SK-N-SH treated with all-trans-retinoic acid at 6 μM for 48 hours (cell line): ENCODE measurements at regions not wholly inside any gene's neighbourhood (a gene's known extent, or its start where the extent isn't known, plus 50 kb on each side); places are given as distances from the start of the nearest gene placed in this dataset.
A peak's percentile ranks its signal among the peaks of the same experiment; 100 is the strongest.

ENCODE experiments used
- ATAC-seq: fragments of 200-7000 bp; cut with Tn5 transposase; 3 replicates; pipeline ENCODE4 v1.9.1; 2020; ENCODE audit warnings: mild to moderate bottlenecking, moderate library complexity
- ARNTL ChIP-seq: fragments of 450-650 bp; formaldehyde crosslinking; IDR thresholded peaks from 2 replicates; pipeline ENCODE4 v1.5.0; 2020; ENCODE audit warnings: low read depth, mild to moderate bottlenecking, moderate library complexity, borderline replicate concordance
- BACH2 ChIP-seq: fragments of 250-450 bp; sonication (Bioruptor Pico); IDR thresholded peaks from 2 replicates; pipeline ENCODE4 v1.9.0; 2021; ENCODE audit warnings: mild to moderate bottlenecking, borderline replicate concordance
- CSDC2 ChIP-seq: fragments of 250-450 bp; sonication (Bioruptor Pico); IDR thresholded peaks from 2 replicates; pipeline ENCODE4 v1.5.0; 2020; ENCODE audit warnings: mild to moderate bottlenecking, moderate library complexity
- ESRRG ChIP-seq: fragments of 250-450 bp; sonication (Bioruptor Pico); IDR thresholded peaks from 2 replicates; pipeline ENCODE4 v1.6.1; 2021; ENCODE audit warnings: mild to moderate bottlenecking
- GLIS3 ChIP-seq: fragments of 250-450 bp; sonication (Bioruptor Pico); IDR thresholded peaks from 2 replicates; pipeline ENCODE4 v1.5.0; 2020; ENCODE audit warnings: mild to moderate bottlenecking, moderate library complexity
- ISL1 ChIP-seq: fragments of 250-450 bp; sonication (Bioruptor Pico); IDR thresholded peaks from 2 replicates; pipeline ENCODE4 v2.1.2; 2022; ENCODE audit warnings: mild to moderate bottlenecking, moderate library complexity
- OSR1 ChIP-seq: fragments of 250-450 bp; sonication (Bioruptor Pico); IDR thresholded peaks from 2 replicates; pipeline ENCODE4 v1.8.0; 2022; ENCODE audit warnings: moderate library complexity, mild to moderate bottlenecking, inconsistent platforms
- POU6F1 ChIP-seq: fragments of 250-450 bp; sonication (Bioruptor Pico); IDR thresholded peaks from 2 replicates; pipeline ENCODE4 v1.8.0; 2021; ENCODE audit warnings: low read depth, mild to moderate bottlenecking, moderate library complexity, borderline replicate concordance
- PPARA ChIP-seq: fragments of 250-450 bp; sonication (Bioruptor Pico); IDR thresholded peaks from 2 replicates; pipeline ENCODE4 v1.5.0; 2020; ENCODE audit warnings: mild to moderate bottlenecking, borderline replicate concordance
- SNAI2 ChIP-seq: fragments of 250-450 bp; sonication (Bioruptor Pico); IDR thresholded peaks from 2 replicates; pipeline ENCODE4 v1.5.0; 2020; ENCODE audit warnings: mild to moderate bottlenecking, moderate library complexity
- TCF4 ChIP-seq: fragments of 250-450 bp; sonication (Bioruptor Pico); IDR thresholded peaks from 2 replicates; pipeline ENCODE4 v1.8.0; 2021; ENCODE audit warnings: mild to moderate bottlenecking, moderate library complexity, borderline replicate concordance
- TOX ChIP-seq: fragments of 250-450 bp; sonication (Bioruptor Pico); IDR thresholded peaks from 2 replicates; pipeline ENCODE4 v1.8.0; 2021; ENCODE audit warnings: mild to moderate bottlenecking, moderate library complexity, borderline replicate concordance
- TSHZ2 ChIP-seq: fragments of 250-450 bp; sonication (Bioruptor Pico); IDR thresholded peaks from 2 replicates; pipeline ENCODE4 v1.5.0; 2020; ENCODE audit warnings: mild to moderate bottlenecking, moderate library complexity
- ZC3H10 ChIP-seq: fragments of 250-450 bp; sonication (Bioruptor Pico); IDR thresholded peaks from 2 replicates; pipeline ENCODE4 v1.5.1; 2021; ENCODE audit warnings: mild to moderate bottlenecking, moderate library complexity
- ZFP3 ChIP-seq: fragments of 250-450 bp; sonication (Bioruptor Pico); IDR thresholded peaks from 2 replicates; pipeline ENCODE4 v1.5.0; 2020; ENCODE audit warnings: mild to moderate bottlenecking, moderate library complexity
- ZNF565 ChIP-seq: fragments of 450-650 bp; formaldehyde crosslinking; conservative IDR thresholded peaks from 2 replicates; pipeline ENCODE4 v1.5.0; 2020; ENCODE audit warnings: low read depth, mild to moderate bottlenecking, moderate library complexity
- ZNF70 ChIP-seq: fragments of 450-650 bp; formaldehyde crosslinking; IDR thresholded peaks from 2 replicates; pipeline ENCODE4 v1.5.0; 2020; ENCODE audit warnings: mild to moderate bottlenecking, moderate library complexity
- ZNF8 ChIP-seq: fragments of 450-650 bp; formaldehyde crosslinking; IDR thresholded peaks from 2 replicates; pipeline ENCODE4 v1.5.0; 2020; ENCODE audit warnings: mild to moderate bottlenecking, moderate library complexity
- TF ChIP-seq, protein P1 (sequence below): fragments of 250-450 bp; sonication (Bioruptor Pico); IDR thresholded peaks from 2 replicates; pipeline ENCODE4 v1.5.1; 2021; ENCODE audit warnings: mild to moderate bottlenecking, moderate library complexity
- TF ChIP-seq, protein P2 (sequence below): fragments of 250-450 bp; sonication (Bioruptor Pico); IDR thresholded peaks from 2 replicates; pipeline ENCODE4 v1.5.1; 2020; ENCODE audit warnings: low read depth, mild to moderate bottlenecking, moderate library complexity

GRCh38 chr19:30152510-30153291 lies 210.7 kb downstream of the URI1 start:
- ATAC-seq: no peak
- TF ChIP-seq ZFP3 (CRISPR knock-in tag) (no peak), ESRRG (CRISPR knock-in tag) (no peak), SNAI2 (no peak), OSR1 (CRISPR knock-in tag) (no peak), TSHZ2 (CRISPR knock-in tag) (no peak), CSDC2 (no peak), ZNF565 (CRISPR knock-in tag) (no peak), ISL1 (CRISPR knock-in tag) (no peak)
- TF ChIP-seq, protein P1, sequence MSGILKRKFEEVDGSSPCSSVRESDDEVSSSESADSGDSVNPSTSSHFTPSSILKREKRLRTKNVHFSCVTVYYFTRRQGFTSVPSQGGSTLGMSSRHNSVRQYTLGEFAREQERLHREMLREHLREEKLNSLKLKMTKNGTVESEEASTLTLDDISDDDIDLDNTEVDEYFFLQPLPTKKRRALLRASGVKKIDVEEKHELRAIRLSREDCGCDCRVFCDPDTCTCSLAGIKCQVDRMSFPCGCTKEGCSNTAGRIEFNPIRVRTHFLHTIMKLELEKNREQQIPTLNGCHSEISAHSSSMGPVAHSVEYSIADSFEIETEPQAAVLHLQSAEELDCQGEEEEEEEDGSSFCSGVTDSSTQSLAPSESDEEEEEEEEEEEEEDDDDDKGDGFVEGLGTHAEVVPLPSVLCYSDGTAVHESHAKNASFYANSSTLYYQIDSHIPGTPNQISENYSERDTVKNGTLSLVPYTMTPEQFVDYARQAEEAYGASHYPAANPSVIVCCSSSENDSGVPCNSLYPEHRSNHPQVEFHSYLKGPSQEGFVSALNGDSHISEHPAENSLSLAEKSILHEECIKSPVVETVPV: no peak

DNA sequence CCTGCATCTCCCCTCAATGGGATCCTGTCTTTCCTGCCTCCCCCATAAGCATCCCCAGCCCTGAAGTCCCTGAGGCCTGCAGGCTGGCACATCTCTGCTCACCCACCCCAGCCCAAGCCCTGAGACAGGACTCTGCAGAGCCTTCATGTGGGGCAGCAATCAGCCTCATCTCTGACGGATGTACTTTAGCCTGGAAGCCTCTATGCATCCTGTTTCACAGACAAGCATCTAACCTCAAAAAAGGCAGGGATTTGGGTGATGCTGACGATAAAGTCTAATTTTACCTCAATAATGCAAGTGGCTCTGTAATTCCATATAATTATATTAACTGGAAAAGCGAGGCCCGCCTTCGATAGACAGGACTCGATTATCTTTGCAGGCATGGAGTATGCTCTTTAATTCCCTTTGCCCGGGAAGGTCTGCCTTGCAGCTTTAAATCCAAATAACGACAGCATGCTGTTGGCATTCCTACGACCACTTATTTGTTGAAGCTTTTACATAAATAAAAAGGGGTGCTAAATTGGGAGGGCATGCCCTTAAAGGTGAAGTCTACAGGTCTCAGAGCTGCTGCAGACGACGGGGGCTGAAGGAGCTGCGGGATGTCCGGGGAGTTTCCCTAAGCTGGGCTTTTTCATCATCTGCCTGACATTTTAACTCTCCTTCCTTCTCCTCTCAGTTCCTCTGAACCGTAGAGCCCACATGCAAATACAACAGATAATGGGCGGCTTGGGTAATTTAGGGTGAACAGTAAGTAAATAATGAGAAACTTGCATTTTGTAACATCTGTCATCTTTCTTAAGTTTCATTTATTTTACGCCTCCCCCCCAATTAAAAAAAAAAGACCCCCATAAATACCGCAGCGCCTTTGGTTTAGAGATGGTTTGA lies 211.5 kb downstream of the URI1 start:
- peak; percentile 74; the same call in 2 of the 3 replicates for ATAC-seq

DNA sequence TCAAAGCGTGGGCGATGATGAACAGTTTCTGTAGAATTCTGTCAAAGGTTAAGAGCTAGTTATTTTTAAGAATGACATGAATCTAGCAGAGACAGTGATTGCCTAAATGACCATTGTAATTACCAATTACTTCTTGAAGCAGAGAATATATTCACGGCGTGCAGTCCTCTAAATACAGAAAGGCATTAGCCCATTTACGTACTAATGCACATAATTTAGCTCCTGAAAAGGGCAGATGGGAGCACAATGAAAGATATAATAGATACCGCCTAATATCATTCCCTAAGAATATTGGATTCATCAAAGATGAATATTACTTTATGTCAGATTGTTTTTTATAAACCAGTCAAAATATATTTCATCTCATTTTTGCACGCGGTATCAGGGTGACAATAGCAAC lies 212.4 kb downstream of the URI1 start:
- TF ChIP-seq ZNF565 (CRISPR knock-in tag) (no peak), POU6F1 (CRISPR knock-in tag) (no peak), TCF4 (0 out of 2 replicates have a peak, but pooled peaks have one; percentile 13)
- TF ChIP-seq, all 23 proteins: peak for 1
- ATAC-seq: no peak

More for the DNA sequence above, 211.5 kb downstream of the URI1 start:
- TF ChIP-seq TSHZ2 (CRISPR knock-in tag) (peak; percentile 94), ISL1 (CRISPR knock-in tag) (no peak), TCF4 (peak; percentile 88; the same call in 1 of the 2 replicates), CSDC2 (no peak), ZNF70 (CRISPR knock-in tag) (peak; percentile 54), ZFP3 (CRISPR knock-in tag) (no peak), SNAI2 (no peak), PPARA (CRISPR knock-in tag) (peak; percentile 67; the same call in 1 of the 2 replicates)

GRCh38 chr19:30155381-30156200 lies 213.6 kb downstream of the URI1 start:
- ATAC-seq: no peak
- no peak for TF ChIP-seq ARNTL
- TF ChIP-seq SNAI2: no peak
- TF ChIP-seq, protein P2, sequence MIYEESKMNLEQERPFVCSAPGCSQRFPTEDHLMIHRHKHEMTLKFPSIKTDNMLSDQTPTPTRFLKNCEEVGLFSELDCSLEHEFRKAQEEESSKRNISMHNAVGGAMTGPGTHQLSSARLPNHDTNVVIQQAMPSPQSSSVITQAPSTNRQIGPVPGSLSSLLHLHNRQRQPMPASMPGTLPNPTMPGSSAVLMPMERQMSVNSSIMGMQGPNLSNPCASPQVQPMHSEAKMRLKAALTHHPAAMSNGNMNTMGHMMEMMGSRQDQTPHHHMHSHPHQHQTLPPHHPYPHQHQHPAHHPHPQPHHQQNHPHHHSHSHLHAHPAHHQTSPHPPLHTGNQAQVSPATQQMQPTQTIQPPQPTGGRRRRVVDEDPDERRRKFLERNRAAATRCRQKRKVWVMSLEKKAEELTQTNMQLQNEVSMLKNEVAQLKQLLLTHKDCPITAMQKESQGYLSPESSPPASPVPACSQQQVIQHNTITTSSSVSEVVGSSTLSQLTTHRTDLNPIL (CRISPR knock-in tag): no peak
- TF ChIP-seq ISL1 (CRISPR knock-in tag): no peak
- no peak for TF ChIP-seq ZC3H10
- no peak for TF ChIP-seq ZNF8 (CRISPR knock-in tag)
- no peak for TF ChIP-seq ZNF70 (CRISPR knock-in tag)
- no peak for TF ChIP-seq GLIS3 (CRISPR knock-in tag)
- TF ChIP-seq, protein P1: no peak
- no peak for TF ChIP-seq ESRRG (CRISPR knock-in tag)
- no peak for TF ChIP-seq TOX
- no peak for TF ChIP-seq ZFP3 (CRISPR knock-in tag)
- no peak for TF ChIP-seq PPARA (CRISPR knock-in tag)
- no peak for TF ChIP-seq BACH2 (CRISPR knock-in tag)
- TF ChIP-seq TCF4: no peak
